IPS-NIHi7 (cell line): ENCODE measurements at regions not wholly inside any gene's neighbourhood (a gene's known extent, or its start where the extent isn't known, plus 50 kb on each side); places are given as distances from the start of the nearest gene placed in this dataset.
"Not testable (repeated sequence)": the region's sequence is repeated elsewhere in the genome, so short reads cannot be mapped to it uniquely, and the experiment has no call there.

Experiments used
- DNase-seq: peaks from one replicate; pipeline ENCODE4 v3.0.0; 2012; ENCODE audit warnings: mixed read lengths; ENCODE audit errors: extremely low spot score

GRCh38 chr7:55743454-55743717 lies 119.2 kb downstream of the SEPTIN14 start:
- DNase-seq: not testable (repeated sequence)

- not testable (repeated sequence) for DNase-seq
Measured at GRCh38 chr7:55742651-55743453, 119.7 kb downstream of the SEPTIN14 start.

DNA sequence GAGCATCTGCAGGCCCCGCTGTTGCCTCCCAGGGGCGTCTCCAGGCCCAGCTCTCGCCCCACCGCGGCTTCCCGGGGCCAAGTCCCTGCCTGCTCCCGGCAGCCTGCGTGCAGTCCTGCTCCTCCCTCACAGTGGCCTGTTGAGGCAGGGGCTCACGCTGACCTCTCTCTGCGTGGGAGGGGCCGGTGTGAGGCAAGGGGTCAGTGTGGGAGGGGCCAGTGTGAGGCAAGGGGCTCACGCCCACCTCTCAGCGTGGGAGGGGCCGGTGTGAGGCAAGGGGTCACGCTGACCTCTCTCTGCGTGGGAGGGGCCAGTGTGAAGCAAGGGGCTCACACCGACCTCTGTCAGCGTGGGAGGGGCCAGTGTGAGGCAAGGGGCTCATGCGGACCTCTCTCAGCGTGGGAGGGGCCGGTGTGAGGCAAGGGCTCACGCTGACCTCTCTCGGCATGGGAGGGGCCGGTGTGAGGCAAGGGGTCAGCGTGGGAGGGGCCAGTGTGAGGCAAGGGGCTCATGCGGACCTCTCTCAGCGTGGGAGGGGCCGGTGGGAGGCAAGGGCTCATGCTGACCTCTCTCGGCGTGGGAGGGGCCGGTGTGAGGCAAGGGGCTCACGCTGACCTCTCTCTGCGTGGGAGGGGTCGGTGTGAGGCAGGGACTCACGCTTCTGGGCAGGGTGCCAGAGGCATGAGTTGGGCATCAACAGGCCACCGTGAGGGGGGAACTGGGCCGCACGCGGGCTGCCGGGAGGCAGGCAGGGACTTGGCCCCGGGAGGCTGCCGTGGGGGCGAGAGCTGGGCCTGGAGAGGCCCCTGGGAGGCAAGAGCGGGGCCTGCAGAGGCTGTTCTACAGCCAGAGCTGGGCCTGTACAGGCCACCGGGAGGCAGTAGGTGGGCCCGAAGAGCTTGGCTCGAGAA lies 120.6 kb downstream of the SEPTIN14 start:
- DNase-seq: not testable (repeated sequence)

- DNase-seq: not testable (repeated sequence)
Measured at GRCh38 chr7:55740633-55741250, 121.8 kb downstream of the SEPTIN14 start.

- DNase-seq: not testable (repeated sequence)
Measured at GRCh38 chr7:55740053-55740452, 122.5 kb downstream of the SEPTIN14 start.

- DNase-seq: not testable (repeated sequence)
Measured at GRCh38 chr7:55736641-55737221, 125.8 kb downstream of the SEPTIN14 start.

- DNase-seq: no peak
Measured at GRCh38 chr7:55733241-55734140, 129.1 kb downstream of the SEPTIN14 start.

GRCh38 chr7:55731931-55732330 lies 130.6 kb downstream of the SEPTIN14 start:
- no peak for DNase-seq

GRCh38 chr7:55730197-55730596 lies 132.4 kb downstream of the SEPTIN14 start:
- no peak for DNase-seq

DNA sequence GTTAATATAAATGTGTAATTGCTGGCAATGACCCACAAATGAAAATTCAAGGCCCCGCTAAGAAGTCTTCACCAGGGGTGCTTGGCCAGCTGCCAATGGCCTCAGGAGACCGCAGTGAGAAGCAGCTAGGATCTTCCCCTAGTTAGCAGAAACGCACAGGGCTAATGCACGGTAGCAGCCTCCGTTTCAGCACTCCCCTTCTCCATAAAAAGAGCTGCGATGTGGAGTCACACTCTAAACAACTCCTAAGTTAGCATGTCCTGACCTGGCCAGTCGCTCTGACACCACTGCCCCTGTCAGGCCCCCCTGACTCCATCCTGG lies 139.0 kb downstream of the SEPTIN14 start:
- no peak for DNase-seq

- DNase-seq: not testable (repeated sequence)
Measured at GRCh38 chr7:55722874-55723620, 139.5 kb downstream of the SEPTIN14 start.

GRCh38 chr7:55721004-55721403 lies 141.5 kb downstream of the SEPTIN14 start:
- DNase-seq: not testable (repeated sequence)

DNA sequence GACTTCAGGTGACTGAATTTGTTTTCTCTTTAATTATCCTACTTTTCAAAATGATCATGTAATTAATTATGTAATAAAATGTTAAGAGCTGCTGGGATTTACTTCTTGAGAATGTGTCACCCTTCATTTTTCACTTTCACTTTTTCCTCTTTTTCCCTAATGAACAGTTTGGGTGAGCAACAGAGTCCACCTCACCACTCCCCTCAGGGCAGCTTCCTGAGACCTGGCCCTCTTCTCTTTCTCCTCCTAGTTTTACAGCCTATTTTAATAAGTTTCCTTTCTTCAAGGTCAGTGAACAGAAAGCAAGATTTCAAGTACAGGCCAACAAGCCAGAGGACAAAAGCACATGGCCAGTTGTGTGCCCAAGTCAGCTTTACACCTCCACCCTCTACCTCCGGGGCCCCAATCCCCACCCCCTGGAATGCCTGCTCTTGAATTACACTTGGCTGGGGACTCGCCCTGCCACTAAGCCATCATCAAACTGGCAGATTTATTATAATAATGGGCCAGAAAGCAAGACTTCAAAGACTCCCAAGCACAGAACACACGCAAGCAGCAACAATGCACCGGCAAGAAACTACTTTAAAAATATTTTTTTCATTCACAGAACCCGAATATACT lies 143.1 kb upstream of the VOPP1 start:
- not testable (repeated sequence) for DNase-seq

- not testable (repeated sequence) for DNase-seq
Measured at GRCh38 chr7:55714370-55714769, 142.1 kb upstream of the VOPP1 start.

- not testable (repeated sequence) for DNase-seq
Measured at GRCh38 chr7:55710312-55710711, 138.0 kb upstream of the VOPP1 start.

DNA sequence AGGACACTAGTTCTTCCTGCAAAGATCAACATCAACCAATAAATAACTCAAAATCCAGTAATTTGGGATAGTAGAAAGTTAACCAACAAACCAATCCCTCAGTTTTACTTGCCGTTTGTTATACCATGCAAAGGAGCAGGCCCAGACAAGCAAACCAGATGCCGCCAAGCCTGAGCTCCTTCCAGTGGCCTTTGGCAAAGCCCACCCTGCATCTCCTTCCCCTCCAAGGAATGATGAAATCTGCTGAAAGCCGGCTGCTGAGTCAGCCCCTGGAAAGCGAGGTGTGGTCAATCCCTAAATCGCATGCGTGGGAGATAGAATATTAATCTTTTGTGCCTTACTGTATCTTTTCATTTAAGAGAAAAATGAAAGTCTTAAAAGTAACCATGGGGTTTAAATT lies 135.7 kb upstream of the VOPP1 start:
- not testable (repeated sequence) for DNase-seq

- not testable (repeated sequence) for DNase-seq
Measured at GRCh38 chr7:55707410-55707809, 135.1 kb upstream of the VOPP1 start.

DNA sequence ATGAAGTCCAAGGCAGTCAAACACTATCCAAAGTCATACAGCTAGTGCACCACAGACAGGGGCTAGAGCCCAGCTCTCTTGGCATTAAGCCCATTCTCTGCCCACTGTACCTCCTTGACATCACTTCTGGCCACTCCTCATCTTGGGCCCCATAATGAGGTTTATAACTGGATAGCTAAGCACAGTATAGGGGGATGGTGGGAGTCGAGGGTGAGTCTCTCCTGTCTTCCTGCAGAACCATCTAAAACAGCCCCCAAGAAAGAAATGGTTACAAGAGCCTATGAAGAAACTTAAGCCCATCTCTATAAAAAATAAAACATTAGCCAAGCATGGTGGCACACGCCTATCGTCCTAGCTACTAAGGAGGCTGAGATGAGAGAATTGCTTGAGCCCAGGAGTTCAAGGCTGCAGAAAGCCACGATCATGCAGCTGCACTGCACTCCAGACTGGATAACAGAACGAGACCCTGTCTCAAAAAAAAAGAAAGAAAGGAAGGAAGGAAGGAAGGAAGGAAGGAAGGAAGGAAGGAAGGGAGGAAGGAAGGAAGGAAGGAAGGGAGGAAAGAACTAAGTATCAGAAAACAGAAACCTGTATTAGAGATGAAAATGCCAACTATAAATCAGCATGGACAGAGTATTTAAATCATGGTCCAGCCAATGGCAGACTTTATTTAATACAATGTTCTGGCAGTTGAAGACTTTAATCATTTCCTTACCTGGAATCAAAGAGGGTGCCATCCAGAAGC lies 134.3 kb upstream of the VOPP1 start:
- not testable (repeated sequence) for DNase-seq
